Keratinocyte (primary cell): ENCODE measurements at regions not wholly inside any gene's neighbourhood (a gene's known extent, or its start where the extent isn't known, plus 50 kb on each side); places are given as distances from the start of the nearest gene placed in this dataset.

ENCODE experiments used
- DNase-seq: peaks from one replicate; pipeline ENCODE4 v3.0.0-alpha.2; 2011; ENCODE audit warnings: low read depth, missing footprints, low spot score
- FAIRE-seq: peaks from 2 replicates; lab custom pipeline; 2011; peaks lifted over from hg19 to GRCh38; lab: Jason Lieb, UNC
- H2AFZ ChIP-seq: 2 replicates; pipeline ENCODE4 v1.6.0; 2012; ENCODE audit warnings: low read length, control low read depth, inconsistent platforms; ENCODE audit not compliant: control insufficient read depth
- H3K27ac ChIP-seq: 2 replicates; pipeline ENCODE4 v1.5.1; 2011; ENCODE audit warnings: low read length; ENCODE audit not compliant: control insufficient read depth, insufficient read depth
- H3K27me3 ChIP-seq: 3 replicates; pipeline ENCODE4 v1.6.0; 2011; ENCODE audit warnings: low read length; ENCODE audit not compliant: control insufficient read depth, insufficient read depth; ENCODE audit errors: extremely low read depth
- H3K36me3 ChIP-seq, 2 experiments: 2 replicates in 1 of 2; 3 replicates in 1 of 2; pipeline ENCODE4 v1.5.1; 2011; ENCODE audit warnings: low read length in 2 of 2, mild to moderate bottlenecking in 1 of 2; ENCODE audit not compliant: control insufficient read depth in 2 of 2, insufficient read depth in 2 of 2; ENCODE audit errors: extremely low read depth in 1 of 2
- H3K4me1 ChIP-seq: 3 replicates; pipeline ENCODE4 v1.5.1; 2011; ENCODE audit warnings: low read length; ENCODE audit not compliant: control insufficient read depth, insufficient read depth; ENCODE audit errors: extremely low read depth
- H3K4me2 ChIP-seq: 3 replicates; pipeline ENCODE4 v1.6.0; 2011; ENCODE audit warnings: low read depth, low read length; ENCODE audit not compliant: control insufficient read depth, insufficient read depth; ENCODE audit errors: extremely low read depth
- H3K4me3 ChIP-seq, 3 experiments: fragments of 200-600 bp in 1 of 3; sonication (generic) in 1 of 3; 2 replicates in 2 of 3; 3 replicates in 1 of 3; pipeline ENCODE4 v1.5.1; 2011 to 2016; ENCODE audit warnings: low read length in 3 of 3, mild to moderate bottlenecking in 3 of 3, control low read depth in 2 of 3, inconsistent platforms in 1 of 3, low read depth in 1 of 3, mixed read lengths in 1 of 3, mixed run types in 1 of 3, moderate library complexity in 1 of 3; ENCODE audit not compliant: control insufficient read depth in 2 of 3, insufficient read depth in 2 of 3; ENCODE audit errors: extremely low read depth in 1 of 3
- H3K79me2 ChIP-seq: 2 replicates; pipeline ENCODE4 v1.6.0; 2012; ENCODE audit warnings: low read length; ENCODE audit not compliant: control insufficient read depth, insufficient read depth
- H3K9ac ChIP-seq: 3 replicates; pipeline ENCODE4 v1.6.0; 2011; ENCODE audit warnings: low read length; ENCODE audit not compliant: control insufficient read depth, insufficient read depth; ENCODE audit errors: extremely low read depth
- H3K9me1 ChIP-seq: 3 replicates; pipeline ENCODE4 v1.6.0; 2011; ENCODE audit warnings: low read length; ENCODE audit not compliant: control insufficient read depth, insufficient read depth; ENCODE audit errors: extremely low read depth
- H3K9me3 ChIP-seq: 2 replicates; pipeline ENCODE4 v1.5.1; 2012; ENCODE audit warnings: low read depth, low read length; ENCODE audit not compliant: control insufficient read depth
- H4K20me1 ChIP-seq: 3 replicates; pipeline ENCODE4 v1.6.0; 2011; ENCODE audit warnings: low read length; ENCODE audit not compliant: control insufficient read depth, insufficient read depth; ENCODE audit errors: extremely low read depth
- CTCF ChIP-seq, 3 experiments: IDR thresholded peaks in 1 of 3; conservative IDR thresholded peaks in 1 of 3; optimal IDR thresholded peaks in 1 of 3; 2 replicates in 2 of 3; 3 replicates in 1 of 3; pipeline versions ENCODE3 to v1.5.1; 2011; ENCODE audit warnings: low read length in 3 of 3, mild to moderate bottlenecking in 3 of 3, moderate library complexity in 2 of 3, control low read depth in 1 of 3, inconsistent platforms in 1 of 3; ENCODE audit not compliant: insufficient read depth in 2 of 3; ENCODE audit errors: extremely low read depth in 1 of 3
- EZH2 ChIP-seq: IDR thresholded peaks from one replicate; pipeline ENCODE4 v1.6.1; 2012; ENCODE audit warnings: inconsistent platforms, mild to moderate bottlenecking, low read length, moderate library complexity
- dilution Hi-C: fragments of 300-500 bp; cut with MboI; formaldehyde crosslinking; loops from one replicate; pipeline ENCODE4 v1.7.0; 2020; ENCODE audit warnings: low sequenced_read_pairs; ENCODE audit not compliant: extremely low pct_ligation_motif_present

GRCh38 chr12:91320999-91321398 is 138.4 kb upstream of the DCN start:
- Histone ChIP-seq H4K20me1 (no peaks in the 10 kb centered on the region), H3K27me3 (no peaks in the 10 kb centered on the region), H3K27ac (no peak overlapping the region), H3K79me2 (no peaks in the 10 kb centered on the region), H3K36me3 (no peaks in the 10 kb centered on the region), H3K9ac (no peak overlapping the region), H3K4me3 (no peak overlapping the region), H3K4me1 (no peaks in the 10 kb centered on the region), H3K9me3 (no peaks in the 10 kb centered on the region), H3K9me1 (no peaks in the 10 kb centered on the region), H2AFZ (no peak overlapping the region), H3K4me2 (no peak overlapping the region)
- TF ChIP-seq CTCF (optimal IDR thresholded peaks at IDR 0.05 in 1 of 3, IDR thresholded peaks at IDR 0.05 in 1 of 3, conservative IDR thresholded peaks at IDR 0.05 in 1 of 3; ENCODE audit: extremely low read depth in 1 of 3, insufficient read depth in 2 of 3, low read length in 3 of 3) (no peak), EZH2 (no peak)
- dilution Hi-C loops, result no loop called here
- no peak for DNase-seq
- FAIRE-seq, result no peak

- Histone ChIP-seq H3K4me3 (no peak overlapping the region), H3K27ac (no peak overlapping the region), H3K4me2 (no peak overlapping the region), H3K36me3 (no peaks in the 10 kb centered on the region), H3K9me3 (no peaks in the 10 kb centered on the region), H3K79me2 (no peaks in the 10 kb centered on the region), H3K9ac (no peak overlapping the region), H3K27me3 (no peaks in the 10 kb centered on the region), H4K20me1 (no peaks in the 10 kb centered on the region), H2AFZ (no peak overlapping the region), H3K4me1 (no peaks in the 10 kb centered on the region), H3K9me1 (no peaks in the 10 kb centered on the region)
- dilution Hi-C loops, result no loop called here
- no peak for FAIRE-seq
- no peak for DNase-seq
- TF ChIP-seq CTCF (optimal IDR thresholded peaks at IDR 0.05 in 1 of 3, IDR thresholded peaks at IDR 0.05 in 1 of 3, conservative IDR thresholded peaks at IDR 0.05 in 1 of 3; ENCODE audit: extremely low read depth in 1 of 3, insufficient read depth in 2 of 3, low read length in 3 of 3) (no peak), EZH2 (no peak)
Observed at GRCh38 chr12:91319071-91319760, 136.6 kb upstream of the DCN start.
